HL-60/S4 treated with retinoic acid at 250 ng/mL for 4 days and 3 days (cell line): ENCODE measurements at regions not wholly inside any gene's neighbourhood (a gene's known extent, or its start where the extent isn't known, plus 50 kb on each side); places are given as distances from the start of the nearest gene placed in this dataset.

ENCODE experiments used
- in situ Hi-C: fragments of 300-500 bp; cut with MboI; formaldehyde crosslinking; loops from 2 replicates; pipeline ENCODE4 v1.7.0; 2022; ENCODE audit warnings: low sequenced_read_pairs

- in situ Hi-C loops, result no loop called here
Measured at GRCh38 chr18:45373286-45373880, 241.9 kb upstream of the SLC14A2 start.

DNA sequence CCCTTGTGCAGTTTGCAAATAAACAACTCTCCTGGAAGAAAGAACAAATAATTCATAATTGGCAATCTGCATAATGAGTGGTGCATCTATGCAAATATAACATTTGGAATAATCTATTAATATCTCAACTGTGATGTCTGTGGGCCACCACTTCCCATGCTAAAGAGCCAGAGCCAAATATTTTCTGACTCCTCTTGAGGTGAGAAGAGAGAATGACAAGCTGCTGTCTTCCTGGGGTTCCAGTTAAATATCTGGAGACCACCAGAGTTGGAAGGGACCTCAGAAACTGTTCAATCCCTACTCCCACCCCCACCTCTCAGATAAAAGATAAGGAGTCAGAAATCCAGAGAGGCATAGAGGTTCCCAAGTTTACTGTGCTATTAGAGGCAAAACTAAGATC, 241.0 kb upstream of the SLC14A2 start:
- in situ Hi-C loops, result no loop called here

DNA sequence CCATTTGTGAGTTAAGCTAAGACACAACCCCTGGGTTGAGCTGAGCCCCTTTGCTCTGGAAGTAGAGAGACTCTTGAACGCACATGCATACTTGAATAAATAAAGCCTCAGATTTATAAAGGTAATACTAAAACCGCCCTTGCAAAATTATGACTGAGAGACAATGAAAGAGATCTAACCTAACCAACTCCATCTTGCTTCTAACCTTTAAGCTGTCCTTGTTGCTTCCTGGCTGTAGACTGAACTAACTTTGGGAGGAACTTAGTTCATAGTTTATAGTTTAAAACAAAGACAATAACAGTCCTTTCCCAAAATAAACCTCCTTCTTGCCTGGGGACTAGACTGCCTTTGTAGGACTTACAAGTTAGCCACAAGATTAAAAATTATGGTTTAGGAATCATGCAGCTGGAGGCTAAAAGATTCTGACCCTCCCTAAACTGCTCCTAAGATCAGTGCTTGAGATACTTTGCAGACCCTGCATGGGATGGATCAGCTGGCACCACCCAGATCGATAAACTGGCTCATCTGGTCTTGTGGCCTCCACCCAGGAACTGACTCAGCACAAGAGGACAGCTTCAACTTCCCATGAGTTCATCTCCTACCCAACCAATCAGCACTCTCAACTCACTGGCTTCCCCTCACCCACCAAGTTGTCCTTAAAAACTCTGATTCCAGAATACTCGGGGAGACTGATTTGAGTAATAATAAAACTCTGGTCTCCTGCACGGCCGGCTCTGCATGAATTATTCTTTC, 240.2 kb upstream of the SLC14A2 start:
- in situ Hi-C loops, result loop anchor here (25.0 kb wide), 1 partner anchor 1763 kb away; no protein-coding TSS in a partner anchor

GRCh38 chr18:45376193-45376592, 239.1 kb upstream of the SLC14A2 start:
- in situ Hi-C loops, result loop anchor here (25.0 kb wide), 1 partner anchor 1764 kb away; no protein-coding TSS in a partner anchor

GRCh38 chr18:45378308-45378707, 237.0 kb upstream of the SLC14A2 start:
- in situ Hi-C loops, result loop anchor here (25.0 kb wide), 1 partner anchor 1766 kb away; no protein-coding TSS in a partner anchor

DNA sequence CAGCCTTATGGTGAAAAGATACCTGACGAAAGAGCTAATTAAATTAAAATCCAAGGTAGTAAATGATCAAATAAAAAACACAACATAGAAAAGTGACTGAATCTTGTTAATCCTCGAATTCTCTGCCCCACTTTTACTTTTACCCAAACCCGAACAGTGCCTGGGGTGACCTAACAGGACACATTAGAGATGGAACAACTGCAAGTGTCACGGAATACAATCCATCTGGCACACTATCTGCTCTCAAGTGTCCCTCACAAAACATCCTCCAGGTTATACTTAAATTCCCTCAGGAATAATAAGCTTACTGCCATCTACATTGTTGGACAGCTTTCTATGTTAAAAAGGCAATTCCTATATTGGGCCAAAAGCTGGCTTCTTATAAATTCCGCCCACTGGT, 236.3 kb upstream of the SLC14A2 start:
- in situ Hi-C loops, result loop anchor here (25.0 kb wide), 1 partner anchor 1767 kb away; no protein-coding TSS in a partner anchor

DNA sequence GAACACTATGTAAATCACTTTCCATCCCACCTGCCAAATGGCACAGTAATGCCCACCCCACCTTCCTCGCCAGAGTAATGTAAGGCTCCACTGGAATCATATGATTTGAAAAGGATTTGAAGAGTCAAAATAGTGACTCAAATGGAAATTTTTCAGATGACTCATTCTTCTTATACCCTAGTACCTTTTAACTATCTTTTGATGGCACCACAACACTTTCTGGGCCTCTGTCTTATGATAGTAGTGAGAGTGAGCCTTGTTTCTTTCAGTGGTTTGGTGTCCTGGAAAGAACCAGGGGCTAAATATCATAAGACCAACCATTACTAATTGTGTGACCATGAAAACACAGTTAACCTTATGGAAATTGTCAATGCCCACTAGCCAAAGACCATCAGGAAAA, 235.4 kb upstream of the SLC14A2 start:
- in situ Hi-C loops, result loop anchor here (25.0 kb wide), 1 partner anchor 1768 kb away; no protein-coding TSS in a partner anchor

DNA sequence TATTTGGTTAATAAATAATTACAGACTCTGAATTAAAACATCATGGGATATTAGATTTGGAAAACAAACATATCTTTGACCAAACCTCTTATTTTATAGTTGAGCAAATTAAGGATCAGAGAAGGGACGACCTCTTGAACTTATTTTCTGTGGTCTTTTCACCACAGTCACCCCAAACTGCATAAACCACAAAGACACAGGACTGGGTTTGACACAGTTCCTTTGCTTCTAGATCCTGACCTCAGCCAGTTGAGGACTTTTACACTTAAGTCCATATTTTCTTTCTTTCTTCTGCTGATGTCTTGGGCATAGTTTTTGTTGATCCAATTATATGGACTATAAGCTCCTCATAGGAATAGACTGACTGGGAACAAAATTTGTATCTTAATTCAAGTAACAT, 234.0 kb upstream of the SLC14A2 start:
- in situ Hi-C loops, result loop anchor here (25.0 kb wide), 1 partner anchor 1769 kb away; no protein-coding TSS in a partner anchor

GRCh38 chr18:45383228-45383627, 232.0 kb upstream of the SLC14A2 start:
- in situ Hi-C loops, result loop anchor here (25.0 kb wide), 1 partner anchor 1771 kb away; no protein-coding TSS in a partner anchor

DNA sequence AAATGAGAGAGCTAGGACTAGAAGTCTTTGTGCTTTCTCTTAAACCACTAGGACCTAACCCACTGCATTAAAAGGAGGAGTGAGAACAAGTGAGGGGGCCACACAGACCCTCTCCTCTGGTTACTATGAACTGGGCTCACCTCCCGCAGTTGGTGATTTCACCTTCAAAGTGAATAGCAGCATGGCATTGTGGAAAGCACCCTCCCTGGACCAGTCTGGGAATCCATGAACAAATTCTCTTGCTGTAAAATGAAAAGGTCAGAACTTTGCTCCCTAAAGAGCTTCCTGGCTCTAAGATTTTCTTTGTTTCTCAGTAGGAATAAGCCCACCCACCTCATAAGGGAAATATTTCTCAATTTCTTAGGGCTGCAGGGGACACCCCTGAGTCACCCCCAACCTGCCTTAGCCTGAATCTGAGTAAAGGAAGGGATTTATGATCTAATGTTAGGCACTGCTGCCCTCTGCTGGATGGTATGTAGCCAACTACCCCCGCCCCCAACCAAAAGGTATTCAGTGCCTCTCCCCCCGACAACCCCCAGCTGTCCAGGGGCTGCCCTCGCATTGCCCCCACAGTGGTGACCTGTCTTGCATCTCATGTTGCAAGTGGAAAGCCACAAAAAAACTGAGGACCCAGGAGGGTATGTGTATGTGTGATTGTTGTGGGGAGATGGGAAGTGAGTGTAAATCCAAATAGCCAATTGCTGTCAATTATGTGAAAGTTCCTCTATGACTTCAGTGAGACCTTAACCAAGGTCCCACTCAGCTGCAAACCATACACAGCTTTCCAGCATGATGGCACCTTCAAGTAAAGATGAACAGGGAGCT, 230.9 kb upstream of the SLC14A2 start:
- in situ Hi-C loops, result loop anchor here (25.0 kb wide), 1 partner anchor 1772 kb away; no protein-coding TSS in a partner anchor

GRCh38 chr18:45384962-45385315, 230.3 kb upstream of the SLC14A2 start:
- in situ Hi-C loops, result loop anchor here (25.0 kb wide), 1 partner anchor 1773 kb away; no protein-coding TSS in a partner anchor

GRCh38 chr18:45386041-45386655, 229.1 kb upstream of the SLC14A2 start:
- in situ Hi-C loops, result loop anchor here (25.0 kb wide), 1 partner anchor 1774 kb away; no protein-coding TSS in a partner anchor

- in situ Hi-C loops, result loop anchor here (25.0 kb wide), 1 partner anchor 1775 kb away; no protein-coding TSS in a partner anchor
Measured at GRCh38 chr18:45387229-45387628, 228.0 kb upstream of the SLC14A2 start.

GRCh38 chr18:45398448-45398847, 216.8 kb upstream of the SLC14A2 start:
- in situ Hi-C loops, result loop anchor here (25.0 kb wide), 1 partner anchor 1786 kb away; no protein-coding TSS in a partner anchor

- in situ Hi-C loops, result loop anchor here (25.0 kb wide), 1 partner anchor 1787 kb away; no protein-coding TSS in a partner anchor
Measured at GRCh38 chr18:45399146-45399545, 216.1 kb upstream of the SLC14A2 start.

GRCh38 chr18:45399643-45400042, 215.6 kb upstream of the SLC14A2 start:
- in situ Hi-C loops, result loop anchor here (25.0 kb wide), 1 partner anchor 1787 kb away; no protein-coding TSS in a partner anchor

GRCh38 chr18:45402485-45403056, 212.7 kb upstream of the SLC14A2 start:
- in situ Hi-C loops, result no loop called here

GRCh38 chr18:45403341-45404049, 211.8 kb upstream of the SLC14A2 start:
- in situ Hi-C loops, result no loop called here

- in situ Hi-C loops, result no loop called here
Measured at GRCh38 chr18:45408218-45408617, 207.1 kb upstream of the SLC14A2 start.
